B cell (primary cell): ENCODE measurements at regions not wholly inside any gene's neighbourhood (a gene's known extent, or its start where the extent isn't known, plus 50 kb on each side); places are given as distances from the start of the nearest gene placed in this dataset.

Experiments used
- CTCF ChIP-seq: fragments of 200-600 bp; IDR thresholded peaks from one replicate; pipeline ENCODE4 v1.8.0; 2022; ENCODE audit warnings: antibody characterized with exemption, mild to moderate bottlenecking
- EZH2 ChIP-seq: IDR thresholded peaks from 2 replicates; pipeline ENCODE4 v1.6.1; 2012; ENCODE audit warnings: borderline replicate concordance, low read depth, mild to moderate bottlenecking, moderate library complexity, low read length; ENCODE audit not compliant: insufficient read depth, poor library complexity, severe bottlenecking

- TF ChIP-seq CTCF (no peak), EZH2 (no peak)
These were observed 278.2 kb downstream of the SLC4A3 start for GRCh38 chr2:219905640-219906039.
